Stimulated activated CD8-positive, alpha-beta memory T cell treated with anti-CD3 and anti-CD28 coated beads, Interleukin-7, amount 100 ng/mL, for 1 hour (primary cell): ENCODE measurements at regions not wholly inside any gene's neighbourhood (a gene's known extent, or its start where the extent isn't known, plus 50 kb on each side); places are given as distances from the start of the nearest gene placed in this dataset.

Experiments used
- DNase-seq, 2 donors: peaks; one replicate each; pipeline ENCODE4 v3.0.0-alpha.2; 2020; ENCODE audit warnings: low read depth in 2 of 2

DNA sequence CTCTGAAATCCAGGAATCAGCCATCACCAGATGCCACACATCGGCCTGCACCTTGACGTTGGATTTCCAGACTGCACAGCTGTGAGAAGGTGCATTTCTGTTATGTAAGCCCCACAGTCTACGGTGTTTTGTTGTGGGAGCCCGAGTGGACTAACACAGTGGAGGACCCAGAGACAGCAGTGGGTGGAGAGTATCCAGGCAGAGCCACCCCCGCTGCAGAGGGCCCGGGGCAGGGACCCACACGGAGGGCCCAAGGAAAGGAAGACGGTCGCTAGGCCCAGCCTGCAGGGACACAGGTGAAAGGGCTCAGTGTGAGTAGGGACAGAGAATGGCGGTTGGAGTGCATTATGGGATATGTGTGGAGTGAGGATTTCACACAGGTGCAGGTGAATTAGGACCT lies 288.3 kb upstream of the AJAP1 start:
- no peak for DNase-seq

DNA sequence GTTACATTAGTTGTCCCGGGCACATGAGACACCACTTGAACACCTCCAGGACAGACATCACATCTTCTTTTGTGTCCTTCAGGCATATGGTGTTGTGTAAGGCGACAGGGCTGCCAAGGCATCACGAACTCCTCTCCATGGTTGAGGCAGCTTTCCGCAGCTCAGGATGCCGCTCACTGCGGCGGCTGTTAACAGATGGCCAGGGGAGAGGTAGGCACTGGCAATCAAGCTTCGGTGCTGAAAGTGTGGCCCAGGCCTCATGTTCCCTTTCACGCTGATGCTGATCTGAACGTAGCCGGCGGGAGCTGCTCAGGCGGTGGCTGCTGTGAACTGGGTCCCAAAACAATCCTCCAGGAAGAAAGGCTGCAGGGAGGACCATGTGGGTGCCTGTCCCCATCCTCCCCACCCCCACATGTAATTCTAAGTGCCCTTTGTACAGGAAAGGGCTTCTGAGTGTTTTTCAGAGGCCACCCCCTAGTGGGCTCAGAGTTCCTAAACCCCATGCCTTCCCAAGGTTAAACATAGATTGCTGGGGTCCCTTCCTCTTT lies 287.1 kb upstream of the AJAP1 start:
- no peak for DNase-seq

DNA sequence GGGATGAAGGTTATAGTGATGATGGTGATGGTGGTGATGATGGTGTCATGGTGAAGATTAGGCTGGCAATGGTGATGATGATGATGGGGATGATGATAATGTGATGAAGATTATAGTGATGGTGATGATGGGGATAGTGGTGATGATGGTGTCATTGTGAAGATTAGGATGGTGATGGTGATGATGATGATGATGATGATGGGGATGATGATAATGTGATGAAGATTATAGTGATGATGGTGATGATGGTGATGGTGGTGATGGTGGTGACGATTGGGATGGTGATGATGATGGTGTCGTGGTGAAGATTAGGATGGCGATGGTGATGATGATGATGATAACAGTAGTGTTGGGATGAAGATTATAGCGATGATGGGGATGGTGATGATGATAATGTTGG lies 285.1 kb upstream of the AJAP1 start:
- no peak for DNase-seq

DNA sequence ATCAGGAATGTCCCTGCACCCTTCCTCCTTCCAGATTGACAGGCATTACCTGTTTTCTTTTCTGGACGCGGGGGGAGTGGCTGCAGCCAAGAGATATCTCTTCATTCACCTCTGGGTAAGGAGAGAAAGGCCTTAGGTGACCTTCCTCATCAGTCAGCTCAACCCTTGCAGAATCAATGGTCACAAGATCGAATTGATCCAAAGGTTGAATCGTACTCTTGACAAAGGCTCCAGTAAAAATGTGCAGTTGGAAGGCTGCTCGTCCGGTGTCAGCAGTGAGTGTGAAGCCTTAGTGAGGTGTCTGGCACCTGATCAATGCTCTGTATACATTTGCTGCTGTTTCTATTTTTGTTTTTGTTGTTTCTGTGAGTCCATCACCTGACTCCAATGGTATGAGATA lies 282.6 kb upstream of the AJAP1 start:
- DNase-seq: no peak

DNA sequence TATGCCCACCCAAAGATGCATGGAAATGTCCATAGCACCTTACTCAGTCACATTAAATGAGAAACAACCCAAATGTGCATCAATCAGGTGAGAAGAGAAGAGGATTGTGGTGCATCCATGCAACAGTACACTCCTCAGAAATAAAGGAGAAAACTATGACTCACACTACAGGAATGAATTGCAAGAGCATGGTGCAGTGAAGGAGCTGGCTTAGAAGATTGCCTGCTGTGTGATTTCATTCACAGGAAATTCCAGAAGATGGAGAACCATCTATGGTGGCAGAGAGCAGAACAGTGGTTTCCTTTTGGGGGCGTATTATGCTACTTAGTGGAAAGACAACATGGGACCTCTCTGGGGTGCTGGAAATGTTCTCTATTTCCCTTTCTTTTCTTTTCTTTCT lies 278.6 kb upstream of the AJAP1 start:
- no peak for DNase-seq

DNA sequence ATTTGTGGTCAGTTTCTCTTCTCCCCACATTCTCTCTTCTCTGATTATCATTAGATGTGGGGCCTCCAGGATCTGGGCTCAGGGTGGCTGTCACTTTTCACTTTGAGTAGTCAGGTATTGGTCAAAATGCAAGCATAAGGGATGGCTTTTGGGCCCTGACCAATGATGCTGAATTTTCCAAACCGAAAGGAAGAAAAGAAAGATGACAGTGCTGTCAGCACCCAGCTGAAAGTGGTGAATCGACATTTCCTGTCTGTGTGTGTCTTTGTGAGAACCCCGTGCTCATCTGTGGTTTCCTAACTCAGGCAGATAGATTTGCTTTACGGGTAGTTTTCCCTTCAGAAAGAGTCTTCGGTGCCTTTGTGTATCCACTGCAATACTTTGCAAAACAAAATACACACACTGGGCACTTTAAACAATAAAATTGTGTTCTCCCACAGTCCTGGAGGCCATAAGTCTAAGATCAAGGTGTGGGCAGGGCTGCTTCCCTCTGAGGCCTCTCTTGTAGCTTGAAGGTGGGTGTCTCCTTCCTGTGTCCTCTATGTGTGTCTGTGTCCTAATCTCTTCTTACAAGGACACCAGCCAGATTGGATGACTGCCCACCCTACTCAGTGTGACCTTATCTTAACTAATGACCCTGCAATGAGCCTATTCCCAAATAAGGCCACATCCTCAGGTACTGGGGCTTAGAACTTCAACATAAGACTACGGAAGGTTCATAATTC lies 274.8 kb upstream of the AJAP1 start:
- DNase-seq: no peak

DNA sequence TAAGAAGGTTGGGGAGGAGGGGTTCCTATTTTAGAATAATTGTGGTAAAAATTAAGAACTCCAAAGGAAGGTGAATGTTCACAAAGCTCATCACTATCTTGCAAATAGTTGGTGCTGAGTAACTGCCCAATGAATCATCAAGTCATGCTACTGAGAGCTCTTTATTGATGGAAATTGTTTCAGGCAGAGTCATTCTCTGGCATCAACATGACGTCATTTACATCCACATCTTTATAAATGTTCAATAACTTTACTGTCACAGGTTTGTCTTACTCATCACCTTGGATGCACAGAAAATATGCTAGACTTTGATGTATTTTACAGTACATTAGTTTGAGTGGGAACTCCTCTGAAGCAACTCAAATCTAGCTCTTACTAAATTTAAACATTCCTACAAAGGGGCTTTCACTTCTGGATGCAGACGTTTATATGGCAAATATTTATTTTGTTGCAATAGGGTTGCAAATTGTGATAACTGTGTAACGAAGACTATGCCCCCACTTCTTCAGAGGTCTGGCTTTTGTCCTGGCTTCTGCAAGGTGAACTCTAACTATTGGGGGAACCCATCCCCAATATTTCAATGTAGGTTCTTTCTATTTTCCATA lies 273.7 kb upstream of the AJAP1 start:
- DNase-seq: no peak

DNA sequence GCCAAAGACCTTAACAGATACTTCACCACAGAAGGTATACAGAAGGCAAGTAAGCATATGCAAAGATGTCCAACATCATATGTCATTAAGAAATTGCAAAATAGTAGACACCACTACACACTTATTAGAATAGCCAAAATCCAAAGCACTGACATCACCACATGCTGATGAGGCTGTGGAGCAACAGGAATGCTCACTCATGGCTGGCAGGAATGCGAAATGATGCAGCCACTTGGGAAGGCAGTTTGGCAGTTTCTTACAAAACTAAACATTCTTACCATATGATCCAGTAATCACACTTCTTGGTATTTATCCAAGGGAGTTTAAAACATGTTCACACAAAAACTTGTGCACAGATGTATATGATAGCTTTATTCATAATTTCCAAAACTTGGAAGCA lies 261.2 kb upstream of the AJAP1 start:
- no peak for DNase-seq

DNA sequence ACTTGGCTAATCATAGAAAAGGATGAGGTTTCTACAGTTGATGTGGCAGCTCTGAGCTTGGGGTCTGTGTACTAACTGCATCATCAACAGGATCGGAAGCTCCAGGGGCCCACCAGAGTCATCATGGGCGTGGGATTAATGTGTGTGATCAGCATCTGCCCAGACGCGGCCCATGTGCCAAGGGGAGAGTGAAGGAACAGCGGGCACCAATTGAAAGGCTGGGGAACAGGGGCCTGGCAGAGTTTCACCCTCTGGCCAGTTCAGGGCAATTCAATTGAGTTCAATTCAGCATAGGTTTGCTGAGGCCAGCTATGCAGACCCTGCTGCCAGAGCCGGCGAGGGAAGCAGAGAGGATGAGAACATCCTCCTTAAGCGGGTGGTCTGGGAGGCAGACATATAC lies 260.0 kb upstream of the AJAP1 start:
- DNase-seq: no peak

DNA sequence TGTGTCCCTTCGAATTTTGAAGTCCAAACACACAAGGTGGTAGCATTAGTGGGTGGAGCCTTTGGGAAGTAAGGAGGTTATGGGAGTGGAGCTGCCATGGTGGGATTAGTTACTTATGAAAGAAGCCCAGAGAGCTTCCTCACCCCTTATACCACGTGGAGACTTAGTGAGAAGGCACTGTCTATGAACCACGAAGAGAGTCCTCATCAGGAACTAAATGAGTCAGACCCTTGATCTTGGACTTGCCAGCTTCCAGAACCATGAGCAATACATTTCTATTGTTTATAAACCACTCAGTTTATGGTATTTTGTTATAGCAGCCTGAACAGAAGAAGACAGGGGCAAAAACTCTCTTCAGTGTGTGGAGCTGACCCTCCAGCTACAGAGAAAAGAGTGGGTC lies 259.3 kb upstream of the AJAP1 start:
- no peak for DNase-seq

DNA sequence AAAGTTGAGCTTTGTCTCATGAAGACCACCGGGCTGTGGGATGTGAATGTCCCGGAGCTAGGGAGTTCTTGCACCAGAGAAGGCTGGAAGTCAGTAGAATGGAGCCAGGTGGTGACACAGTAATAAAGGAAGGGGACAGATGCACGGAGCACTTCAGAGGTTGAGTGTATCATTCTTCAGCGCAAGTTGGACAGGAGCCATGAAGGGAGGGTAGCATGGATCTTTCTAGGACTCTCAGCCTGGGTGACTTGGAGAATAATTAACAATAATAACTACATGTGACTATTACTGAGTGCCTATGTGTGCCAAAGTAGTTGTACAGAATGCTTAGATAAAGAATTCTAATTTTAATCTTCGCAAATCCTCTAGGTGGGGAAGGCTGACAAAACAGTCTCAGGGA lies 258.7 kb upstream of the AJAP1 start:
- DNase-seq: no peak

DNA sequence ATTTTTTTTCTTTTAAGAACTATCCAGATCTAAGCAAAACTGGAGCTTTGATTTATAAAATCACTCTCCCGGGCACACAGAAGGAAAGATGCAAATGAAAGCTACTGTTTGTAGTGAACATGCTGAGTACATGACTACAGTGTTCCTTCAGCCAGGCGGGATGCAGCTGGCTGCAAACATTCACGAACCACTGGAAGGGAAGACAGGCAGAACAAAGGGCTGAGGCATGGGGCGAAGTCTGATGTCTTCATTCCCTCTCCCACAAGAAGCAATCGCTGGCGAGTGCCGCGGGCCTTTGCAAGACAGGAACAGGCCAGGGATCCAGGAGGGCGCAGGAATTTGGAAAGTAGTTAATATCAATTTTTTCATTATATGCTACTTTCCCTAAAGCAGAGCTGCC lies 257.9 kb upstream of the AJAP1 start:
- no peak for DNase-seq

DNA sequence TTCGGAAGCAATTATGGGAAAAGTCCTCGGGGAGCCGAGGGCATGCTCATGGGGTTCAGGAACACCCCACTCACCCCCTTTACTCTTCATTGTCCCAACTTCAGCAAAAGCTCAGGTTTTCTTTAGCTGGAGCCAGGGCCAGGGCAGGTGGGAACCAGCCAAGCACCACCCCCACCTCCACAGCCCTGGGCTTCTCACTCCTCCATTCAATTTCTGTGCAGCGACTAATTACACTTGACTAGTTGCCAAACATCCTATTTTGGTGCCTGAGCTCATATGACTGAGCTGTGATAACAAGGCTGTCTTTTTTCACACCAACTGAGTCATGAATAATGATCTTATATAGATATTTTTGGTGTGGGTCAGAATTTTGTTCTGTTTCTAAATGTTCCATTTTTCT lies 257.2 kb upstream of the AJAP1 start:
- DNase-seq: no peak

DNA sequence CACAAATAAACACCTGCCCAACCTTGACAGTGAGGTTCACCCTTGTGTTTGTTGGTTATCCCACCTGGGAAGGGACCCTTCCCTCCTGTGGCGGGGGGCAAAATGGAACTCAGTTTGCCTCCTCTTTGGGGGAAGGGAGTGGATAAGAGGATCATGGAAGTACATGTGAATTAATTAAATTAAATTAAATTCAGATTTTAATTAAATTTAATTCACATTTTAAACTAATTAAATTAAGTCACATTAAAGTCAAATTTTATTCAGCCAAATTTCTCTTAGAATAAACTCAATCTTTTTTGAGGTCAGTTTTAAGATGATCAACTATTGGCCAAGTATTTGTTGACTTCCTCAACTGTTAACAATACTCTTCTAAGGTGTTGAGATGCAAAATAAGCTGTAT lies 252.4 kb upstream of the AJAP1 start:
- no peak for DNase-seq

DNA sequence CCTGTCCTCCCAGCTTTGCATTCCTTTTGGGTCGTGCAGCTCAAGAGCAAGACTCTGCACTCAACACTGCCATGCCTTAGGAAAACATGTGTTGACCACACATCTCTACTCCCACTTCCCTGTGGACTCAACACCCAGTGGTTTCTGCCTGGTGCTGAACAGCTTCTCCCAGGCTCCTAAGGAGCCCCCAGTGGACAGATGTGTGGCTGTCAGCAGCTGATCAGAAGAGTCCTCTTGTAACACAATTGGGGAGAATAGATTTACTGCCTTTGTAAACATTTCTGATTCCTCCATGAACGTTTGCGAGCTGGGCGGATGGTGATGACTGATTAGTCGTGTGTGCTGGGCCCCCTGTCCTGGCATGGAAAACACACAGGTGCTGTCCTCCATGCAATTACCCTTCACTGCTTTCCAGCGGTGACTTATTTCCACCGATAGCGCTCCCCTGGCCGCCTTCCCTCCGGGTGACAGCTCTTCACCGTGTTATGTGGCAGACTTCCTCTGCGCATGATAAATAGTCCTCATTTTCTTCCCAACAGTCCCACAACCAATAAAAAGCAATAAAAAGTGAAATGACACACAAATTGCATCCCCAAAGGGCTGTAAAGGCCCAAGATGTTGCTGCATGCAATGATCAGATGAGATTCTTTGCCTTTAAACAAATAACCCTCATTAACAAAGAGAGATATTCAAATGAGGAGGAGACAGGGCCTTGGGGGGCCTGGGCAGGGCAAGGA lies 249.4 kb upstream of the AJAP1 start:
- no peak for DNase-seq

DNA sequence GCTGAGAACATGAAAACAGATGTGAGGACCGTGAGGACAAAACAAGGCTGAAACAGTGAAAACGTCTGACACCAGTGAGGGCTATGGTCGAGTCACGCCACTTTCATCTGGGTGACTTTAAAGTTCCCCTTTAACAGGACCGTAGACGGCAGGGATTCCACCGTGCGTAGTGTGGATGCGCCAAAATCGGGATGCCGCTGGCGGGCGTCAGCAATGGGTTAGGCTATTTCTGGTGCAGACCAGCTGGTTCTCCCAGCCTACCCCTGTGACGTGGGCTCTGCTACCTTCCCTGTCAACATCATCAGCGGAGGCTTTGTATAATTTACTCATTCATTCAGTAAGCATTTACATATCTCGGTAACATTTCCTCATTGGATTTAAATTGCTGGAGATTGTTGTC lies 246.6 kb upstream of the AJAP1 start:
- no peak for DNase-seq

DNA sequence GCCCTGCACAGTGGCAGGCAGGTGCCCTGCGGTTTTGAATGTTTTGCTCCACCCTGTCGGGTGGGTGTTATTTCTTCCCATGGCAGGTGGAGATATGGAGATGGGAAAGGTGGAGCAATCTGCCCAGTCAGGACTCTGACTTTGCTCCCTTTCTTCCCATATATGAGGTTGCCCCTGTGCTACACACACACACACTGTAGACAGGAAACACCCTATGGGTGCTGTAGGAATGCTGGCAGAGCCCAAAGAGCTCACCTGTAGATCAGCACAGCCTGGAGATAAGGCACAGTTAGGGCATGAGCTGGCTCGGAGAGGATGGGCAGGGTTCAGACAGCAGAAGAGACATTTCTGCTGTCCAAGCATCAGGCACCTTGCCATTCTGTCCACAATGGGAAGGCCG lies 246.0 kb upstream of the AJAP1 start:
- no peak for DNase-seq

DNA sequence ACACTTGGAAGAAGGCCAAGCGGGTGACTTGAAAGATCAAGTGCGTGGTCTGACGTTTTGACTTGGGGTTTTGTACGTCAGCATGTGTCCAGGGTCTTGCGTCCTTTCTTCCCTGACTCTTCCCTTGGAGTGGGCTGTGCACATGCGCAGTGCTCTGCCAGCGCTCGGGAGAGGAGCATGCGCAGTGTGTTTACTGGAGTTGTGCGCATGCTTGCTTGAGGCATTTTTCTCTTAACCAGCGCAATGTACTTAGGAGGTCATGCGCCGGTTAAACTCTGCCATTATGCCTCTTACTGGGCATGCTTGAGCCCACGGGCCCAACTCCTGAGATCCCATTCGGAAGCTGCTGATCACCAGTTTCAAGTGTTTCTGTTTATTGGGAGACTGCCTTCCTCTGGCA lies 242.5 kb upstream of the AJAP1 start:
- no peak for DNase-seq

DNA sequence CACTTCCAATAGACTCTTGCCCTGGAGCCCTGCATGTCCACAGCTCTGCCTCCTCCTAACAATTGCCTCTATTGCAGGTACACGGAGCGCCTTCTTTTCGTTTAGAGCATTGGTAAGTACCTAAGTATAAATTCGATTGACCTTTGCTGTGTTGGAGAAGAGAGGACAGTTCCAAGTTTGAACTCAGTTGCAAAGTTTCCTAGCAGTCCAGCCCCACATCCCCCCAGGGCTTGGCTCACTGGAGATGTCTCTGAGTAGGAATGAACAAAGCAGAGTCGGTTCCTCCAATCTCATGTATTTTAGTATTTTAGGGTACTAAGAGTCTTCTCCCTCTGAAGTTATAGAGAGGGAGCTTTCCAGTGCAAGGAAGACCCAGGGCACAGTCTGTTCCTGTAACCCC lies 238.9 kb upstream of the AJAP1 start:
- no peak for DNase-seq

DNA sequence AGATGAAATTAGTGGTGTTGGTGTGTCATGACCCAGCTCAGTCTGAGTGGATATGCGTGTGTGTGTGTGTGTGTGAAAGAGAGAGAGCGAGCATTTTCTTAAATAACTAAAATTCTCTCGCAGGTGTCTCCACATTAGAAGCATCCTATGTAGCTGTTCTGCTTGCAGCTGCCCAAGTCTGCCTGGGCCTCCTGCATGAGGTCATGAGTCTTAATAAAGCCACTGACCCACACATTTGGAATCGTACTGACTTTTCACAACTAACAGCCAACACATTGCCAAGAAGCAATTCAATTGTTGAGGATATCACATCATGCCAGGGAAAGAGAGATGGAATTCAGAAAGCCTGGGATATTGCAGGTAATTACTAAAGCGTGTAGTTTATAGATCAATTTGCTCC lies 238.2 kb upstream of the AJAP1 start:
- DNase-seq: no peak

DNA sequence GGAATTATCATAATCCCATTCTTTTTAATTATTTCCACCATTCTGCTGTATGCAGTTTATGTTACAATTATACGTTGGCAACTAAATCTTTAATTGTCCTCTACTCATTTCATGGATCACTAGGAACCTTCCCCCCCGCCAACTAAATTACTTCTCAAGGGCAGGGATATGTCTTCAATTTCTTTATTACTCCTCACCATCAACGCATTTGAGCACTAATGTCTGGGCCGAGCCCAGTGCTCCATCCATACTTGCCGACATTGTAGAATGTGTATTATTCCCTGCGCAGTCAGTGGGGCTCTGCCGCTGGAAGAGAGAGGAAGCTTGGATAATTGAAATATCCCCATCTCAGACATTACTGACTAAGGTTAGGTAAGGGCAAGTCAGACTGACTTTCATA lies 236.4 kb upstream of the AJAP1 start:
- DNase-seq: no peak

DNA sequence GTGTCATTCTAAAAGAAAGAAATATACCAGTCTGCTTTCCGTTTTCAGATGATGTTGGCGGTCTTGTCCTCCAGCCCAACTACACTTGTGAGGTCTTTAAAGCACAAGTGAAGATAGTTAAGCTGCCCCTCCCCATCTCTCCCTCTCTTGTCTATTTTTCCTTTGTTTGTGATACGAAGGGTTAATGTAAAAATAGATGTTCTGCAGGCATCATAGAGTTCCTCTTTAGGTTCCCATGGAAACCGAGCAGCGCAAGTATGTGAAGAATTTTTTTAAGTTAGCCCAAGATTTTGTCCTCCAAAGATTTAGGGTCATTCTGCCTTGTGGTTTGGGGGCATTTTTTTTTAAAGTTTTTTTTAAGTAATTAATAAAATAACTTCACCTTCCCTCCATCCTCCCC lies 232.4 kb upstream of the AJAP1 start:
- no peak for DNase-seq
